ENCODE measurements at regions not wholly inside any gene's neighbourhood (a gene's known extent, or its start where the extent isn't known, plus 50 kb on each side); places are given as distances from the start of the nearest gene placed in this dataset.

DNA sequence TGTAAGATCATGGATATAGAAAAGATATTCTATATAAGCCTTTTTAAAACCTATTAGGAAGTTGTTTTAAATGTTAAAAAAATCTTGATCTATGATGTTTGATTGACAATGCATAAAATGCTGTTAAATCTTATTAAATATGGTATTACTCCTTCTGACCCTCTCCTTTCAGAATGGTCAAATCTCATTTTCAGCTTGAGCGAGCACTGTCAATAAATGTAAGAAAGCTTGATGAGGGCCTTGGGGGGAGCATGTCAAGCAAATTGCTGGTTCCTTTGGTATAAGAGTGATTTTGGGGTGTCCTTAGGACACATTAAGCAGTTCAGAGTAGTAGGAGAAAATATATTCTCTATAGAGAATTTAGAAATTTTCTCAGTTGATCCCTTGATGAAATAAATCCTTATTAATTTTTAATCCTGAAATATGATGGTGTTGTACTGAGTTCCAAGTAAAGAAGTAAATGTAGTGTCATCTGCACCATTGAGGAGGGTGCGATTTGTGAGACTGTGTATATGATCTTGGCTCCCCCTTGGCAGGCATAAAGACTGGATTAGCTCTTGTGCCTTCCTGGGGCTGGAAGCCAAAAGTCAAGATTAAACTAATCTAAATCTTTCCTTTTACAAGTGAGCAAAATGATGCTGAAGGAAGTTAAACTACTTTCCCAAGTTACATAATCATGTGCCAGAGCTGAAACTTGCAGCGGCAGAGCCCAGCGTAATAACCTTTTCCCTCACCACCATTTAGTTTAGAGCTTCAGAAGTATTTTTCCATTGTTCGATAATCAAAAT, 82.6 kb upstream of the ANK2 start:
- Mint-ChIP-seq H3K9me3 (ENCODE audit: low read depth) (peaks cover 5% of the 10 kb centered on the region), H3K27me3 (ENCODE audit: low read depth) (no peaks in the 10 kb centered on the region), H3K4me3 (ENCODE audit: unreplicated experiment) (no peak overlapping the region), H3K4me1 (ENCODE audit: low read depth) (peaks cover 6% of the 10 kb centered on the region), H3K36me3 (ENCODE audit: low read depth) (no peaks in the 10 kb centered on the region), H3K27ac (ENCODE audit: unreplicated experiment) (no peak overlapping the region)
- TF ChIP-seq, protein P1, sequence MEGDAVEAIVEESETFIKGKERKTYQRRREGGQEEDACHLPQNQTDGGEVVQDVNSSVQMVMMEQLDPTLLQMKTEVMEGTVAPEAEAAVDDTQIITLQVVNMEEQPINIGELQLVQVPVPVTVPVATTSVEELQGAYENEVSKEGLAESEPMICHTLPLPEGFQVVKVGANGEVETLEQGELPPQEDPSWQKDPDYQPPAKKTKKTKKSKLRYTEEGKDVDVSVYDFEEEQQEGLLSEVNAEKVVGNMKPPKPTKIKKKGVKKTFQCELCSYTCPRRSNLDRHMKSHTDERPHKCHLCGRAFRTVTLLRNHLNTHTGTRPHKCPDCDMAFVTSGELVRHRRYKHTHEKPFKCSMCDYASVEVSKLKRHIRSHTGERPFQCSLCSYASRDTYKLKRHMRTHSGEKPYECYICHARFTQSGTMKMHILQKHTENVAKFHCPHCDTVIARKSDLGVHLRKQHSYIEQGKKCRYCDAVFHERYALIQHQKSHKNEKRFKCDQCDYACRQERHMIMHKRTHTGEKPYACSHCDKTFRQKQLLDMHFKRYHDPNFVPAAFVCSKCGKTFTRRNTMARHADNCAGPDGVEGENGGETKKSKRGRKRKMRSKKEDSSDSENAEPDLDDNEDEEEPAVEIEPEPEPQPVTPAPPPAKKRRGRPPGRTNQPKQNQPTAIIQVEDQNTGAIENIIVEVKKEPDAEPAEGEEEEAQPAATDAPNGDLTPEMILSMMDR (IDR thresholded peaks at IDR 0.05) = no peak
- no peak for DNase-seq (ENCODE audit: low spot score)

DNA sequence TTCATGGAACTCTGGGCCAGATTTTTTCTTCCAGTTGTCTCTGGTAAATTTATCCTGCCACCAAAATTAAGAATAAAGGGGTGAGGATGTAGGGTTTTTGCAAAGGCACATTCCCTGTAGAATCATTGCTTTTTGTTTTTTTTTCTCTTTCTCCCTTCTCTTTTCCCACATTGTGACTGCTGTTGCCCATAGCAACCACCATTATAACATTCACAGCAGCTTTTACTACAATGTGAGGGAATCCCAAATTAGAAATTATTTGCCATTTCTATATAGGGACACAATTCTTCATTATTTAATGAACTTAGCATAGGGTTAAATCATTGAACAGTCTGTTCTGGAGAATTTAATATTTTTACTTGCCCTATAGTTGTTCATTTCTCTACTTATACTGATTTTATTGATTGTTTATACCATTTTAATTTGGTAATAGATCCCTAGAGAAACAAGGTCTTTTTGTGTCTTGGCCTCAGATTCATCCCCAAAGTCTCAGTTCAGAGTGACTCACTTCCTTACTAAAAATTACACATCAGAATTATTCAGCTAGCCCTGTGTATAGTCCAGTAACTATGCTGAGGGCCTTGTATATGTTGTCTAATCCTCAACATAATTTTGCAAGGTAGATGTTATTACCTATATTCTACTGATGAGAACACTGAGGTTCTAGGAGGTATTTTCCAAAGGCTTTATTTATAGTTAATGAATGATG, 80.8 kb upstream of the ANK2 start:
- no peak overlapping the region for H3K27ac Mint-ChIP-seq (ENCODE audit: unreplicated experiment)
- DNase-seq (ENCODE audit: low spot score) = no peak
- H3K27me3 Mint-ChIP-seq (ENCODE audit: low read depth) = no peaks in the 10 kb centered on the region

DNA sequence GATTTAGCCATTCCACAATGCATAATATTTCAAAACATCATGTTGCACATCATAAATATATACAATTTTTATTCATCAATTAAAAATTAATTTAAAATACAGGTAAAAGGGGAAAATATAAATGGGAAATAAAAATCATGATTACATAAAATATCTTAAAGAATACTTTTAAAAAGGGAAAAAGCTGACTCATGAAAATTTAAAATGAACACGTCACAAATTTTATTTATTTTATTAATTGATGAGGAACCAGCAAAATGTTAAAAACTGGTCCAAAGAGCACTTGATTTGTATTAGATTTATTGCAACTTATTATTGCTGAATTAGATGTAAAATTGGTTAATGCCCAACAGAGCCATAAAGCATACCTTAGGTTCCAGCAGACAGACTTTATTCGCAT, 78.5 kb upstream of the ANK2 start:
- Mint-ChIP-seq H3K9me3 (ENCODE audit: low read depth) (no peaks in the 10 kb centered on the region), H3K27ac (ENCODE audit: unreplicated experiment) (no peak overlapping the region), H3K4me1 (ENCODE audit: low read depth) (peaks cover 14% of the 10 kb centered on the region), H3K36me3 (ENCODE audit: low read depth) (no peaks in the 10 kb centered on the region), H3K4me3 (ENCODE audit: unreplicated experiment) (no peak overlapping the region), H3K27me3 (ENCODE audit: low read depth) (no peaks in the 10 kb centered on the region)
- no peak for DNase-seq (ENCODE audit: low spot score)
- TF ChIP-seq, protein P1 (IDR thresholded peaks at IDR 0.05) = no peak

More for the DNA sequence above, 80.8 kb upstream of the ANK2 start:
- no peak overlapping the region for H3K4me3 Mint-ChIP-seq (ENCODE audit: unreplicated experiment)
- peaks cover 6% of the 10 kb centered on the region for H3K4me1 Mint-ChIP-seq (ENCODE audit: low read depth)
- peaks cover 5% of the 10 kb centered on the region for H3K9me3 Mint-ChIP-seq (ENCODE audit: low read depth)
- H3K36me3 Mint-ChIP-seq (ENCODE audit: low read depth) = no peaks in the 10 kb centered on the region
- TF ChIP-seq, protein P1 (IDR thresholded peaks at IDR 0.05) = no peak

DNA sequence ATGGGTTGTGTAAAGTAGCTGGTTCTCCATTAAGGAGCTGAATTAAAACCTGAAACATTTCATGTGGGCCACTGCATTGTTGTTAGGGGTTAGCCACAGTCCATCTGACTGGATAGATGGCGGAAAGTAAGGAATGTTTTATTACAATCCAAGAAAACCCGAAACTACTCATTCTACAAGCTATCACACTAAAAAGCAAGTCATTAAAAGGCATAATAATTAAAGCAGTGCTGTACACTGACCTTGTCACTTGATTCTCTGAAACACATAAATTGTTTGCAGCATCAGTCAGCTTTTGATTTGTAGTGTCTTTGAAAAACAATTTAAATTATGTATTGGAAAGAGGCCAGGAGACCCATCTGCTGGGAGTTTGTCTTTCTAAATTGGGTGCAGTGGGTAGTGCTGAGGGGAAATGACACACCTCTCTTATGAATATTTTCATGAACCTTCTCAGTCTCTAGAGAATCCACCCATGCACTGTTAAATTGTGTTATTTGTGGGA, 75.7 kb upstream of the ANK2 start:
- no peaks in the 10 kb centered on the region for H3K36me3 Mint-ChIP-seq (ENCODE audit: low read depth)
- no peak overlapping the region for H3K27ac Mint-ChIP-seq (ENCODE audit: unreplicated experiment)
- TF ChIP-seq, protein P1 (IDR thresholded peaks at IDR 0.05) = no peak
- H3K4me1 Mint-ChIP-seq (ENCODE audit: low read depth) = peaks cover 14% of the 10 kb centered on the region
- no peaks in the 10 kb centered on the region for H3K27me3 Mint-ChIP-seq (ENCODE audit: low read depth)
- no peaks in the 10 kb centered on the region for H3K9me3 Mint-ChIP-seq (ENCODE audit: low read depth)
- no peak overlapping the region for H3K4me3 Mint-ChIP-seq (ENCODE audit: unreplicated experiment)
- no peak for DNase-seq (ENCODE audit: low spot score)

DNA sequence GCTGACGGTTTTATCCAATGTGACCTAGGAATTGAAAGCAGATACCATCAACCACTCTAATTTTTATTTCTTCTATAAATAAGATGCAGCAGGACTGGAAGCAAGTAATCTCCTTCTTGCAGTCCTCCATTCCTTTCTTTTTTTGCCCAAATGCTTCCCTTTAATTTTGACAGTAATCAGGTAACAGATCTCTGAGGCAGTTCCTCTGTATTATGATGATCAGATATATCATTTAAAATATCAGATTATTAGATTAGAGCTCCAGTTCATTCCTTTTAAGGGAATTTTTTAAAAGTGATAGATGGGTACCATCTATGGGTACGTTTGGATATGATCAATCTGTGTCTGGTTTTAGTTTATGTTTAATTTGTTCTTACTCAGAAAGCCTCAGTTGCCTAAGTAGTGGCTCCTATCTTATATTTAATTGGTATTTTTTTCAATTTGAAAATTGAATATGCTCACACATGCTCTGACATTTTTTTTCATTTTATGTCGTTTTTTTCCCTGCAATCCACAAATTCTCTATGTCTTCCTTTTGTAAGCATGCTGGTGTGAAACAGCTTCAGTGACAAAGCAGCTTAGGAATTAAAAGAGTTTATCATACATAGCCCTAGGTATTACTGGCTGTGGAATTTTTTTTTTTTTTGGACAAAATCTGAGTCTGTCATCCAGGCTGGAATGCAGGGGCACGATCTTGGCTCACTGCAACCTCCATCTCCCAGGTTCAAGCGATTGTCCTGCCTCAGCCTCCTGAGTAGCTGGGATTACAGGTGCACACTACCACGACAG, 73.7 kb upstream of the ANK2 start:
- Mint-ChIP-seq H3K27ac (ENCODE audit: unreplicated experiment) (no peak overlapping the region), H3K9me3 (ENCODE audit: low read depth) (no peaks in the 10 kb centered on the region), H3K4me3 (ENCODE audit: unreplicated experiment) (no peak overlapping the region), H3K36me3 (ENCODE audit: low read depth) (no peaks in the 10 kb centered on the region), H3K27me3 (ENCODE audit: low read depth) (no peaks in the 10 kb centered on the region), H3K4me1 (ENCODE audit: low read depth) (peaks cover 12% of the 10 kb centered on the region)
- TF ChIP-seq, protein P1 (IDR thresholded peaks at IDR 0.05) = no peak
- DNase-seq (ENCODE audit: low spot score) = no peak

All from chondrocyte (in vitro differentiated cells).